Upper lobe of right lung (tissue), 1 donor: ENCODE measurements at regions not wholly inside any gene's neighbourhood (a gene's known extent, or its start where the extent isn't known, plus 50 kb on each side); places are given as distances from the start of the nearest gene placed in this dataset.

Source experiments
- ATAC-seq: fragments of 200-7000 bp; cut with Tn5 transposase; one replicate; pipeline ENCODE4 v1.9.1; 2020; ENCODE audit warnings: mild to moderate bottlenecking, moderate library complexity
- DNase-seq: peaks from one replicate; pipeline ENCODE4 v3.0.0-alpha.2; 2020
- H3K27ac ChIP-seq: fragments of 200-600 bp; one replicate; pipeline ENCODE4 v1.8.0; 2022
- H3K27me3 ChIP-seq: fragments of 200-600 bp; one replicate; pipeline ENCODE4 v1.8.0; 2022; ENCODE audit warnings: mild to moderate bottlenecking
- H3K36me3 ChIP-seq: fragments of 200-600 bp; one replicate; pipeline ENCODE4 v1.8.0; 2022
- H3K4me1 ChIP-seq: fragments of 200-600 bp; one replicate; pipeline ENCODE4 v1.8.0; 2022
- H3K4me3 ChIP-seq: fragments of 200-600 bp; one replicate; pipeline ENCODE4 v1.8.0; 2022; ENCODE audit warnings: mild to moderate bottlenecking
- H3K9me3 ChIP-seq: fragments of 200-600 bp; one replicate; pipeline ENCODE4 v1.8.0; 2022
- intact Hi-C: fragments of 100-400 bp; cut with DNase I; formaldehyde crosslinking; loops from one replicate; pipeline ENCODE4 v1.11.0; 2022
- TF ChIP-seq, protein P1 (sequence below): fragments of 200-600 bp; IDR thresholded peaks from one replicate; pipeline ENCODE4 v1.8.0; 2022; ENCODE audit warnings: antibody characterized with exemption
- donor health status: DM: no; HTN: yes; CAD: no; lungs with severe emphysema.

DNA sequence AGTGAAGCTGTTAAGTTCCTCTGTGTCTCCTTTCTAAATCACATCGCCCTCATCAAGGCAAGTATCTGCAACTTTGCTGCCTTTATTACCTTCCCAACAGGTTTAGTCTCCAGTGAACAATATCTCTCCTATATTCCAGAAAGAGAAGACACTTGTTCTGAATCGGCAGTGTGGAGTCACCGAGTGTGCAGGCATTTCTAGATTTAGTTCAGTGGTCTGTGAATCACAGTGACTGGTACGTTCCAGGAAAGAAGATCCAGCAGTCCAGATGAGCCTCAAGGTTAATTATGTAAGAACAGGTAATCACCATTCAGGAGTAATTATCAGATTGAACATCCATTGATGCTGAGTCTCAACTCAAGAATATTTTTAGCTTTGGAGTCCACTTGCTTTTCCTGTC, 497.0 kb downstream of the FOXO1 start:
- no peaks in the 10 kb centered on the region for H3K4me1 ChIP-seq
- no peak overlapping the region for H3K27ac ChIP-seq
- no peaks in the 10 kb centered on the region for H3K9me3 ChIP-seq
- no peak for ATAC-seq
- intact Hi-C loops: no loop called here
- H3K27me3 ChIP-seq: no peaks in the 10 kb centered on the region
- no peak for DNase-seq
- H3K4me3 ChIP-seq: no peak overlapping the region
- TF ChIP-seq, protein P1, sequence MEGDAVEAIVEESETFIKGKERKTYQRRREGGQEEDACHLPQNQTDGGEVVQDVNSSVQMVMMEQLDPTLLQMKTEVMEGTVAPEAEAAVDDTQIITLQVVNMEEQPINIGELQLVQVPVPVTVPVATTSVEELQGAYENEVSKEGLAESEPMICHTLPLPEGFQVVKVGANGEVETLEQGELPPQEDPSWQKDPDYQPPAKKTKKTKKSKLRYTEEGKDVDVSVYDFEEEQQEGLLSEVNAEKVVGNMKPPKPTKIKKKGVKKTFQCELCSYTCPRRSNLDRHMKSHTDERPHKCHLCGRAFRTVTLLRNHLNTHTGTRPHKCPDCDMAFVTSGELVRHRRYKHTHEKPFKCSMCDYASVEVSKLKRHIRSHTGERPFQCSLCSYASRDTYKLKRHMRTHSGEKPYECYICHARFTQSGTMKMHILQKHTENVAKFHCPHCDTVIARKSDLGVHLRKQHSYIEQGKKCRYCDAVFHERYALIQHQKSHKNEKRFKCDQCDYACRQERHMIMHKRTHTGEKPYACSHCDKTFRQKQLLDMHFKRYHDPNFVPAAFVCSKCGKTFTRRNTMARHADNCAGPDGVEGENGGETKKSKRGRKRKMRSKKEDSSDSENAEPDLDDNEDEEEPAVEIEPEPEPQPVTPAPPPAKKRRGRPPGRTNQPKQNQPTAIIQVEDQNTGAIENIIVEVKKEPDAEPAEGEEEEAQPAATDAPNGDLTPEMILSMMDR: no peak
- no peaks in the 10 kb centered on the region for H3K36me3 ChIP-seq

DNA sequence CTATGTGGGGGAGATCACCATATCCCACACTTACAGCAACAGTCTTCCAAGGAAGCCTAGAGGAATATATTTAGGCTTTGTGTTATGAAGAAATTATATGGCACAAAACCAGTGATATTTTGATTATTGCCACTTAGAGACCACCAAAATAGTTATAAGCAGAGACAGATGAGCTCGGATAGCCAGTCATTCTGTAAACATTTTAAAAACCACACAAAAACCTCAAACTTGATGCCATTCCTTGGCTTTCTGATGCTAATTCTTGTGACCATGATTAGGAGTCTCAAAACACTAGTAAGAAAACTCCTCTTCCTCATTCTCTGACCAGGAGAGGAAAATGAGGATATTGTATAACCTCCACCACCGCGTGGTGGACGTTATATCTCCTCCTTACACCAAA, 496.4 kb downstream of the FOXO1 start:
- Histone ChIP-seq H3K4me3 (no peak overlapping the region), H3K9me3 (no peaks in the 10 kb centered on the region), H3K27ac (no peak overlapping the region), H3K4me1 (no peaks in the 10 kb centered on the region), H3K36me3 (no peaks in the 10 kb centered on the region), H3K27me3 (no peaks in the 10 kb centered on the region)
- DNase-seq (no peak), ATAC-seq (no peak)
- intact Hi-C loops: no loop called here
- TF ChIP-seq, protein P1: no peak

DNA sequence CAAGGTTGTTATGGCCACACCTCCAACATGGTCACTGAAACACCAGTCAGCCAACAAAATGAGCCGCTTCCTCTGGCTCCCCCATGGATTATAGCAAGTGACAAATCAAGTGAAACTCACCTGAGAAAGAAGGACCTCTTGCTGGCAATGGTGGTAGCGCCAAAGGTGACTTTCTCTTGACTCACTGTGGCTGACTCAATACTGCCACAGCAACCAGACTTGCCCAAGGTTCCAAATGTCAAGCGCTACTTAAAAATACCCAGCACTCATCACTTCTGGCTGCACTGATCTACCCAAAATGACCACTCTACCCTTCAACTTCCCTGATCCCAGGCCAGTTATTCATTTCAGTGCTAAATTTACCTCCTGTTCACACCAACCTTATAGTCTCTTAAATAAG, 495.5 kb downstream of the FOXO1 start:
- intact Hi-C loops: no loop called here

DNA sequence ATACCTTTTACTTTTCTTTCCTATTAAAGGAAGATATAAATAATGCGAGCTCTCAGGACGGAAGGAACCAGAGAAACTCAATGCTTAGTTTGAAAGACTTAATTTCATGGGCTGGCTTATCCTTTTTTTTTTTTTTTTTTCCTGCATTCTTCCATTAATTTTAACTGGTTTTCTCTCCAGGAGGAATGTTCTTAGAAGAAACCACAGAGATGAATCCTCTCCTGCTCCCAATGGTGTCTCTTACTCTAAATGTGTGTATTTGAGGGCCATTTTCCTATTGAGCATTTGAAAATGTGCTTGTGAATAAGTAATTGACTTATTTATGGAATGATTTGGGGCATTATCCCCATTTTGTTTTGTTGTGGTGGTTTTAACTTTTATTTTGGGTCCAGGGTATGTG, 494.9 kb downstream of the FOXO1 start:
- H3K27ac ChIP-seq: no peak overlapping the region
- H3K36me3 ChIP-seq: no peaks in the 10 kb centered on the region
- no peaks in the 10 kb centered on the region for H3K27me3 ChIP-seq
- no peak for DNase-seq
- no peak overlapping the region for H3K4me3 ChIP-seq
- H3K4me1 ChIP-seq: no peaks in the 10 kb centered on the region
- H3K9me3 ChIP-seq: no peaks in the 10 kb centered on the region
- intact Hi-C loops: no loop called here
- TF ChIP-seq, protein P1: no peak
- ATAC-seq: no peak

More for the DNA sequence above, 495.5 kb downstream of the FOXO1 start:
- Histone ChIP-seq H3K36me3 (no peaks in the 10 kb centered on the region), H3K9me3 (no peaks in the 10 kb centered on the region), H3K27ac (no peak overlapping the region), H3K27me3 (no peaks in the 10 kb centered on the region), H3K4me1 (no peaks in the 10 kb centered on the region), H3K4me3 (no peak overlapping the region)
- TF ChIP-seq, protein P1: no peak
- DNase-seq (no peak), ATAC-seq (no peak)

DNA sequence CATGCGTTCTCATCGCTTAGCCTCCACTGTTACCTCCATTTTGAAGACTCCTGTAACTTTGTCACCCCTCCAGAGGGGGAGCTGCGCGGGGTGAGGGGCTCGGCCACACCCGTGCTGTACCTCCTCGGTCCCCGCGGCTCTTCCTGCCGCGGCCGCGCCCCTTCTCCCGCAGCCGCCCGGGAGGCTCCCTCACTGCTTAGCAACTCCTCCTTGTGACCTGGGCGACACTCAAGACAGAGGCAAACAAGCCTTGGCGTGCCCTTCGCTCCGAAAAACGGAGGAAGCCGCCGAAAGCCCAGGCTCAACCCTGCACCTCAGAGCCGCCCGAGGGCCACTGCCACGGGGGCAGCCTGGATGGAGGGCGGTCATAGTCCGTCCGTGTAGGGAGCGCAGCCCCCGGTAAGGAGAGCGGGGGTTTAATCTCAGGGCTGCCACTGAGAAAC, 494.3 kb downstream of the FOXO1 start:
- Histone ChIP-seq H3K27me3 (no peaks in the 10 kb centered on the region), H3K36me3 (no peaks in the 10 kb centered on the region), H3K4me3 (no peak overlapping the region), H3K4me1 (no peaks in the 10 kb centered on the region), H3K9me3 (no peaks in the 10 kb centered on the region), H3K27ac (no peak overlapping the region)
- TF ChIP-seq, protein P1: no peak
- intact Hi-C loops: no loop called here
- peak; percentile 65 for DNase-seq
- peak; percentile 53 for ATAC-seq

DNA sequence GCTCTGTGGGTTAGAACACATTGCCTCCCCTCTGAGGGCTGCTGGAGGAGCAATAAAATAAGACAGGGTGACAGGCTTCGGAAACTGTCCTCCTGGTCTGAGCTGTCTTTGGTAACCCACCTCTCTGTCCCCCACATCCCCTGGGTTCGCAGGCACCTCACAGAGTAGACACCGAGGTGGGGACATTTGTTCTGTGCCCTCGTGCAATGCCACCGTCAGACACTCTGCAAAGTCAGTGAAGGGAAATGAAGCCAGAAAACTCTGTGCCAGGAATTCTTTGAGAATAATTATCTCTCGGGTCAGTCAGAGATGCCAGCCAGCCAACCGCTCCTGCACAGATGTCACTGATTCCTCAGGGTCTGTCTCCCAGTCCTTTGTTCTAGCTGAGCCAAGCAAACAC, 493.6 kb downstream of the FOXO1 start:
- Histone ChIP-seq H3K4me3 (no peak overlapping the region), H3K4me1 (no peaks in the 10 kb centered on the region), H3K27ac (no peak overlapping the region), H3K9me3 (no peaks in the 10 kb centered on the region), H3K36me3 (no peaks in the 10 kb centered on the region), H3K27me3 (no peaks in the 10 kb centered on the region)
- DNase-seq (no peak), ATAC-seq (no peak)
- intact Hi-C loops: no loop called here
- TF ChIP-seq, protein P1: no peak
